ENCODE measurements at regions not wholly inside any gene's neighbourhood (a gene's known extent, or its start where the extent isn't known, plus 50 kb on each side); places are given as distances from the start of the nearest gene placed in this dataset.

- Histone ChIP-seq H3K4me2 (ENCODE audit: low read length) (no peak overlapping the region), H3K36me3 (ENCODE audit: insufficient read depth, low read length) (no peaks in the 10 kb centered on the region), H3K9me3 (ENCODE audit: low read length) (no peaks in the 10 kb centered on the region), H3K79me2 (ENCODE audit: insufficient read depth, low read depth, low read length) (no peaks in the 10 kb centered on the region), H3K9me2 (ENCODE audit: insufficient read depth, low read length) (no peaks in the 10 kb centered on the region), H4K20me1 (ENCODE audit: insufficient read depth, low read length) (no peaks in the 10 kb centered on the region), H3K4me3 (ENCODE audit: low read depth, low read length, poor library complexity, severe bottlenecking) (no peak overlapping the region), H2AFZ (ENCODE audit: low read length) (no peak overlapping the region; the same call in 1 of the 2 replicates), H3K4me1 (ENCODE audit: insufficient read depth, low read length, poor library complexity, severe bottlenecking) (no peaks in the 10 kb centered on the region), H3K27ac (ENCODE audit: low read depth, low read length, poor library complexity, severe bottlenecking) (no peak overlapping the region)
- no peak for DNase-seq (ENCODE audit: low spot score)
- ChIA-PET POLR2A (no interaction called here), CTCF (ENCODE audit: unreplicated experiment) (interaction anchor here (0.6 kb wide), 1 partner anchor 866 kb away, joined by 3 read pairs; no protein-coding TSS in a partner anchor)
- intact Hi-C loops (cut with micrococcal nuclease; ENCODE audit: unreplicated experiment) = no loop called here
- BruUV-seq (replicated peaks) = no TSS peak
- TF ChIP-seq CTCF (conservative IDR thresholded peaks at IDR 0.05; ENCODE audit: low read length) = no peak
- TF ChIP-seq EZH2phosphoT487 (IDR thresholded peaks at IDR 0.05; ENCODE audit: borderline replicate concordance, low read depth, low read length) = no peak
Measured at GRCh38 chr6:132194529-132194928, 206.7 kb downstream of the MOXD1 start.

GRCh38 chr6:132192631-132193030 is 208.6 kb downstream of the MOXD1 start:
- Histone ChIP-seq H3K9me2 (ENCODE audit: insufficient read depth, low read length) (no peaks in the 10 kb centered on the region), H3K4me3 (ENCODE audit: low read depth, low read length, poor library complexity, severe bottlenecking) (no peak overlapping the region), H3K9me3 (ENCODE audit: low read length) (no peaks in the 10 kb centered on the region), H3K79me2 (ENCODE audit: insufficient read depth, low read depth, low read length) (no peaks in the 10 kb centered on the region), H3K4me1 (ENCODE audit: insufficient read depth, low read length, poor library complexity, severe bottlenecking) (no peaks in the 10 kb centered on the region), H4K20me1 (ENCODE audit: insufficient read depth, low read length) (no peaks in the 10 kb centered on the region), H3K27ac (ENCODE audit: low read depth, low read length, poor library complexity, severe bottlenecking) (no peak overlapping the region), H2AFZ (ENCODE audit: low read length) (no peak overlapping the region), H3K36me3 (ENCODE audit: insufficient read depth, low read length) (no peaks in the 10 kb centered on the region), H3K4me2 (ENCODE audit: low read length) (no peak overlapping the region)
- intact Hi-C loops (cut with micrococcal nuclease; ENCODE audit: unreplicated experiment) = no loop called here
- TF ChIP-seq EZH2phosphoT487 (IDR thresholded peaks at IDR 0.05; ENCODE audit: borderline replicate concordance, low read depth, low read length) (no peak), CTCF (conservative IDR thresholded peaks at IDR 0.05; ENCODE audit: low read length) (no peak)
- CTCF ChIA-PET (ENCODE audit: unreplicated experiment) = no interaction called here
- no TSS peak for BruUV-seq (replicated peaks)
- POLR2A ChIA-PET = interaction anchor here (0.9 to 1.3 kb wide), 2 partner anchors 78 to 165 kb away, joined by 3 to 4 read pairs; no protein-coding TSS in a partner anchor
- no peak for DNase-seq (ENCODE audit: low spot score)

GRCh38 chr6:132190815-132191175 is 210.5 kb downstream of the MOXD1 start:
- no peak overlapping the region for H3K4me2 ChIP-seq (ENCODE audit: low read length)
- no peak for DNase-seq (ENCODE audit: low spot score)
- CTCF ChIA-PET (ENCODE audit: unreplicated experiment) = no interaction called here
- intact Hi-C loops (cut with micrococcal nuclease; ENCODE audit: unreplicated experiment) = no loop called here
- no peaks in the 10 kb centered on the region for H4K20me1 ChIP-seq (ENCODE audit: insufficient read depth, low read length)
- no peaks in the 10 kb centered on the region for H3K9me2 ChIP-seq (ENCODE audit: insufficient read depth, low read length)
- no peaks in the 10 kb centered on the region for H3K36me3 ChIP-seq (ENCODE audit: insufficient read depth, low read length)
- H2AFZ ChIP-seq (ENCODE audit: low read length) = peak overlapping the region; percentile 49; the same call in 1 of the 2 replicates
- no TSS peak for BruUV-seq (replicated peaks)
- no peak overlapping the region for H3K4me3 ChIP-seq (ENCODE audit: low read depth, low read length, poor library complexity, severe bottlenecking)
- H3K79me2 ChIP-seq (ENCODE audit: insufficient read depth, low read depth, low read length) = no peaks in the 10 kb centered on the region
- H3K9me3 ChIP-seq (ENCODE audit: low read length) = no peaks in the 10 kb centered on the region
- H3K4me1 ChIP-seq (ENCODE audit: insufficient read depth, low read length, poor library complexity, severe bottlenecking) = no peaks in the 10 kb centered on the region
- TF ChIP-seq EZH2phosphoT487 (IDR thresholded peaks at IDR 0.05; ENCODE audit: borderline replicate concordance, low read depth, low read length) = no peak
- no peak for TF ChIP-seq CTCF (conservative IDR thresholded peaks at IDR 0.05; ENCODE audit: low read length)
- POLR2A ChIA-PET = no interaction called here
- H3K27ac ChIP-seq (ENCODE audit: low read depth, low read length, poor library complexity, severe bottlenecking) = no peak overlapping the region
